Adrenal gland (tissue), 5 donors: ENCODE measurements at regions not wholly inside any gene's neighbourhood (a gene's known extent, or its start where the extent isn't known, plus 50 kb on each side); places are given as distances from the start of the nearest gene placed in this dataset.

Experiments
- POLR2A ChIP-seq, 2 donors: fragments of 450-650 bp; IDR thresholded peaks; one replicate each; pipeline ENCODE4 v1.6.1; 2017; ENCODE audit warnings: antibody characterized with exemption in 2 of 2, mild to moderate bottlenecking in 2 of 2, moderate library complexity in 1 of 2
- TF ChIP-seq, protein P1 (sequence below), 6 experiments: fragments of 450-650 bp in 4 of 6; fragments of 200-600 bp in 2 of 6; sonication (generic) in 1 of 6; IDR thresholded peaks; 1 replicate in 5 of 6; 2 replicates in 1 of 6; pipeline versions ENCODE4 v1.5.1 to v1.8.0; 2016 to 2021; ENCODE audit warnings: antibody characterized with exemption in 6 of 6, mild to moderate bottlenecking in 2 of 6, moderate library complexity in 1 of 6
- donor health status: DM: no; HTN: no; CAD: no.

- TF ChIP-seq POLR2A (IDR thresholded peaks at IDR 0.05) = no peak
- TF ChIP-seq, protein P1, sequence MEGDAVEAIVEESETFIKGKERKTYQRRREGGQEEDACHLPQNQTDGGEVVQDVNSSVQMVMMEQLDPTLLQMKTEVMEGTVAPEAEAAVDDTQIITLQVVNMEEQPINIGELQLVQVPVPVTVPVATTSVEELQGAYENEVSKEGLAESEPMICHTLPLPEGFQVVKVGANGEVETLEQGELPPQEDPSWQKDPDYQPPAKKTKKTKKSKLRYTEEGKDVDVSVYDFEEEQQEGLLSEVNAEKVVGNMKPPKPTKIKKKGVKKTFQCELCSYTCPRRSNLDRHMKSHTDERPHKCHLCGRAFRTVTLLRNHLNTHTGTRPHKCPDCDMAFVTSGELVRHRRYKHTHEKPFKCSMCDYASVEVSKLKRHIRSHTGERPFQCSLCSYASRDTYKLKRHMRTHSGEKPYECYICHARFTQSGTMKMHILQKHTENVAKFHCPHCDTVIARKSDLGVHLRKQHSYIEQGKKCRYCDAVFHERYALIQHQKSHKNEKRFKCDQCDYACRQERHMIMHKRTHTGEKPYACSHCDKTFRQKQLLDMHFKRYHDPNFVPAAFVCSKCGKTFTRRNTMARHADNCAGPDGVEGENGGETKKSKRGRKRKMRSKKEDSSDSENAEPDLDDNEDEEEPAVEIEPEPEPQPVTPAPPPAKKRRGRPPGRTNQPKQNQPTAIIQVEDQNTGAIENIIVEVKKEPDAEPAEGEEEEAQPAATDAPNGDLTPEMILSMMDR (IDR thresholded peaks at IDR 0.05) = no peak
These were observed 805.7 kb upstream of the GHITM start for GRCh38 chr10:83333566-83333965.
